Lower lobe of right lung (tissue), 2 donors: ENCODE measurements at regions not wholly inside any gene's neighbourhood (a gene's known extent, or its start where the extent isn't known, plus 50 kb on each side); places are given as distances from the start of the nearest gene placed in this dataset.

Source experiments
- ATAC-seq, 2 donors: fragments of 200-7000 bp; cut with Tn5 transposase; one replicate each; pipeline ENCODE4 v1.9.1; 2020 to 2022; ENCODE audit warnings: mild to moderate bottlenecking in 2 of 2, moderate library complexity in 2 of 2
- DNase-seq: peaks from one replicate; pipeline ENCODE4 v3.0.0-alpha.2; 2020
- H3K27ac ChIP-seq: fragments of 200-600 bp; one replicate; pipeline ENCODE4 v1.8.0; 2022
- H3K27me3 ChIP-seq: fragments of 200-600 bp; one replicate; pipeline ENCODE4 v1.8.0; 2022; ENCODE audit warnings: low read depth
- H3K36me3 ChIP-seq: fragments of 200-600 bp; one replicate; pipeline ENCODE4 v1.8.0; 2022; ENCODE audit warnings: mild to moderate bottlenecking
- H3K4me1 ChIP-seq: fragments of 200-600 bp; one replicate; pipeline ENCODE4 v1.8.0; 2022
- H3K4me3 ChIP-seq: fragments of 200-600 bp; one replicate; pipeline ENCODE4 v1.8.0; 2022; ENCODE audit warnings: mild to moderate bottlenecking
- H3K9me3 ChIP-seq: fragments of 200-600 bp; one replicate; pipeline ENCODE4 v1.8.0; 2022
- intact Hi-C: fragments of 100-400 bp; cut with DNase I; formaldehyde crosslinking; loops from one replicate; pipeline ENCODE4 v1.11.0; 2022
- TF ChIP-seq, protein P1 (sequence below): fragments of 200-600 bp; IDR thresholded peaks from one replicate; pipeline ENCODE4 v1.8.0; 2022; ENCODE audit warnings: antibody characterized with exemption, mild to moderate bottlenecking
- donor health status: DM: no; HTN: yes; CAD: no; lungs with severe emphysema.

DNA sequence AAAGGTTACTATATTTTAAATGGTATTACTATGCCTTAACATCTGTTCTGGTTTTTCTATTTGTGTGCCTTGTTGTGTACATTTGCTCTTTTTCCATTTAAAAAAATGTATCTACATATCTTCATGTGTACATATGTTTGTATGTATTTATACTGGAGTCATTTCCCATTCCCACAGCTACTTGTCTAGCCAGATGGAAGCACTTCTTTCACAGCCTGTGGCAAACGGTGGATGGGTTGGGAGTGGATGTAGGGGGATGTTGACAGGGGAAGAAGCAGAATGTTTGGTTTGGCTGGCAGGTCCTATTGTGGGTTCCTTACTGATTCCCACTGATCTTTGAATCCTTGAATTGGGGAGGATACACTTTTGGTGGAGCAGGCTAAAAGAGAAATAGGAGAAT lies 93.6 kb upstream of the CNTNAP4 start:
- TF ChIP-seq, protein P1, sequence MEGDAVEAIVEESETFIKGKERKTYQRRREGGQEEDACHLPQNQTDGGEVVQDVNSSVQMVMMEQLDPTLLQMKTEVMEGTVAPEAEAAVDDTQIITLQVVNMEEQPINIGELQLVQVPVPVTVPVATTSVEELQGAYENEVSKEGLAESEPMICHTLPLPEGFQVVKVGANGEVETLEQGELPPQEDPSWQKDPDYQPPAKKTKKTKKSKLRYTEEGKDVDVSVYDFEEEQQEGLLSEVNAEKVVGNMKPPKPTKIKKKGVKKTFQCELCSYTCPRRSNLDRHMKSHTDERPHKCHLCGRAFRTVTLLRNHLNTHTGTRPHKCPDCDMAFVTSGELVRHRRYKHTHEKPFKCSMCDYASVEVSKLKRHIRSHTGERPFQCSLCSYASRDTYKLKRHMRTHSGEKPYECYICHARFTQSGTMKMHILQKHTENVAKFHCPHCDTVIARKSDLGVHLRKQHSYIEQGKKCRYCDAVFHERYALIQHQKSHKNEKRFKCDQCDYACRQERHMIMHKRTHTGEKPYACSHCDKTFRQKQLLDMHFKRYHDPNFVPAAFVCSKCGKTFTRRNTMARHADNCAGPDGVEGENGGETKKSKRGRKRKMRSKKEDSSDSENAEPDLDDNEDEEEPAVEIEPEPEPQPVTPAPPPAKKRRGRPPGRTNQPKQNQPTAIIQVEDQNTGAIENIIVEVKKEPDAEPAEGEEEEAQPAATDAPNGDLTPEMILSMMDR: no peak
- intact Hi-C loops: no loop called here
- ATAC-seq (no peak), DNase-seq (no peak)
- no peak overlapping the region for H3K4me3 ChIP-seq
- no peaks in the 10 kb centered on the region for H3K36me3 ChIP-seq
- no peaks in the 10 kb centered on the region for H3K27me3 ChIP-seq
- peaks cover 14% of the 10 kb centered on the region for H3K9me3 ChIP-seq
- no peak overlapping the region for H3K27ac ChIP-seq
- no peaks in the 10 kb centered on the region for H3K4me1 ChIP-seq

DNA sequence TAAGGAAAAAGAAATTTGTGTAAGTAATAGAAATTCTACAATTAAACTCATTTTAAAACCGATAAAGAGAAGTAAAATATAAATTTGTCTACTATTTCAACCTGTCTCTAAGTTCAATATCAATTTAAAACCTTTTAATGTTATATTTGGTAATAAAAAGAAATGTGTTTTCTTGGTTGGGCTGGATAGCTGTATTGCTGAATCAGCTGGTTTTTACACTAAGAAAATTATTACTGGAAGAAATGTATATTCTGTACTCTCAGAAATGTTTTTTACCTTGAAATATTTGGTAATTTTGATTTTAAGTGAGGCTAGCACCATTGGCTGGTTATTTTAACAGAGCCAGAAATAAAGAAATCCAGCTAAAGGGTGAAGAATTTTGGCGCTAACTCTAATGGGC lies 87.1 kb upstream of the CNTNAP4 start:
- ATAC-seq (no peak), DNase-seq (no peak)
- TF ChIP-seq, protein P1: no peak
- intact Hi-C loops: no loop called here
- H3K9me3 ChIP-seq: peaks cover 14% of the 10 kb centered on the region
- no peak overlapping the region for H3K27ac ChIP-seq
- H3K27me3 ChIP-seq: no peaks in the 10 kb centered on the region
- no peak overlapping the region for H3K4me3 ChIP-seq
- no peaks in the 10 kb centered on the region for H3K36me3 ChIP-seq
- no peaks in the 10 kb centered on the region for H3K4me1 ChIP-seq

DNA sequence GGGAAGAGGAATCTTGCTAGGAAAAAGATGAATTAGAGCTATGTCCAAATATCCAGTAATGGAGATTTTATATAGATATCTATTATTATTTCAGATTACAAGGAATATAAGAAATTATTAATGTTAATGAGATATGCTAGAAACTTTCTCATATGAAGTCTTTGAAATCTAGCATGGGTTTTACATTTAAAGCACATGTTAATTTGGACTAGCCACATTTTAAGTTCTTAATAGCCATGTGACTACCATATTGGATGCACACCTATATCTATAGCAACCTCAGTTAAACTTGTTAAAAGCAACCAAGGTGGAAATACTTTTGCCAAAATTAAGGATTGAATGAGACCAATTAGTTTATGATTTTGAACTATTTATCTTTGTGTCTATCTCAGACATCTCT lies 86.7 kb upstream of the CNTNAP4 start:
- H3K9me3 ChIP-seq: peaks cover 14% of the 10 kb centered on the region
- intact Hi-C loops: no loop called here
- no peak overlapping the region for H3K4me3 ChIP-seq
- no peaks in the 10 kb centered on the region for H3K36me3 ChIP-seq
- H3K4me1 ChIP-seq: no peaks in the 10 kb centered on the region
- DNase-seq: no peak
- no peak overlapping the region for H3K27ac ChIP-seq
- ATAC-seq: no peak
- TF ChIP-seq, protein P1: no peak
- H3K27me3 ChIP-seq: no peaks in the 10 kb centered on the region

DNA sequence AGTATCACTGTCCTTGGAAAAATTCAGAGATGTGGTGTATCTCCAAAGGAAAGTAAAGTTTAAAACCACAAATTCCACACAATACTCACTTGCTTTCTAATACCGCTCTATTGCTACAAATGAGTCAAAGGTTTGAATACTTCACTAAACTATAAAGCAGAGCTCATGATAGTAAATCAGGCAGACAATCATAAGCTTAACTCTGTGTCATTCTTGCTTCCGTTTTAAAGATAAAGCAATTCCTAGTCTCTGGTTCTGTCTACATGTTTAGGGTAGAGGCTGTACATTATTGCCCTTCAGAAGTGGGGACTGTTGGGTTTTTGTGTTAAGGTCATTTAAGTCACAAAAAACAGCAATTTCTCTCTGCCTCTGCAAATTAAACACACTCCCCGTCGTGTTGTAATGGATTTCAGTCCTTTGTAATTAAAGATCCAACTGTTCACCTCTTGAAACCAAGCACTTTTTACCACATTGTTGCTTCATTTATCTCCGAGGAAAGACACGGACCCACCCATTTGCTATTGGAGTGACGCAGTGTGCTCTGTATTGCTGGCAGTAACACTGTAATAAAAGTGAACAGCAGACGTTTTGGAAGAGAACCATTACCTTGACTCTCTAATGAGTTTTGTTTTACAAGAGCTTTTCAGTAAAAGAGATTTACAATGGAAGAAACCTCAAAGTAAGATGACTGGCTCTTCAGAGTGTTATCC lies 83.1 kb upstream of the CNTNAP4 start:
- Histone ChIP-seq H3K27ac (no peak overlapping the region), H3K36me3 (no peaks in the 10 kb centered on the region), H3K27me3 (no peaks in the 10 kb centered on the region), H3K4me3 (no peak overlapping the region), H3K4me1 (no peaks in the 10 kb centered on the region), H3K9me3 (no peaks in the 10 kb centered on the region)
- DNase-seq (no peak), ATAC-seq (no peak)
- TF ChIP-seq, protein P1: no peak
- intact Hi-C loops: no loop called here

DNA sequence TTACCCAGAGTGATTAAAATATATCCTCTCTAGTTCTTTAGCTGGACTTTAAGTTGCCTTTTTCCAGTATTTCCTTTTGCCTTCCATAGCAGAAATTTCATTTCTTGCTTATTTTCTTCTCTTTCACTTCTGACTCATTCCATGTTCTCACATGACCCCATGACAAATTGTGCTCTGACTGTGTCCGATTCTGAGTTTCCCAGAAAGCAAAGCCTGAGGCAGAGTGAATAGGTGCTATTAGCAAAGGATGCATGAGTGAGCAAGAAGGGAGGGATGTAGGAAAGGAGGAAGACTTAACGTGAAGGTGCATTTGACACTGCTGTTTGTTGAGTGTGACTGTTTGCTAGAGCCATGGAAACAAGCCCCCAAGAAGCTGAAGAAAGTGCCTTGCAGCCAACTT lies 82.6 kb upstream of the CNTNAP4 start:
- H3K4me1 ChIP-seq: no peaks in the 10 kb centered on the region
- no peak for ATAC-seq
- TF ChIP-seq, protein P1: no peak
- no peaks in the 10 kb centered on the region for H3K9me3 ChIP-seq
- no peaks in the 10 kb centered on the region for H3K27me3 ChIP-seq
- H3K27ac ChIP-seq: no peak overlapping the region
- no peaks in the 10 kb centered on the region for H3K36me3 ChIP-seq
- intact Hi-C loops: no loop called here
- H3K4me3 ChIP-seq: no peak overlapping the region
- no peak for DNase-seq
